IMR-90 (cell line): ENCODE measurements at regions not wholly inside any gene's neighbourhood (a gene's known extent, or its start where the extent isn't known, plus 50 kb on each side); places are given as distances from the start of the nearest gene placed in this dataset.
A peak's percentile ranks its signal among the peaks of the same experiment; 100 is the strongest.

Source experiments
- ATAC-seq: fragments of 200-7000 bp; cut with Tn5 transposase; 2 replicates; pipeline ENCODE4 v1.9.1; 2020; ENCODE audit warnings: low read depth, mild to moderate bottlenecking, moderate library complexity
- BruUV-seq: library from RNA; stranded (reverse); fragments of 400-500 nt; replicated peaks from 2 replicates; lab custom pipeline; 2021; lab: Mats Ljungman, UMichigan
- CTCF ChIA-PET: fragments of 300-600 bp; formaldehyde crosslinking; extraction: SDS; loops from one replicate; lab custom pipeline; 2021; ENCODE audit warnings: antibody characterized with exemption; lab: Yijun Ruan, JAX
- POLR2A ChIA-PET: fragments of 300-600 bp; sonication (Branson Sonifier 250); formaldehyde crosslinking; loops from one replicate; lab custom pipeline; 2022; ENCODE audit warnings: antibody characterized with exemption; ENCODE audit not compliant: unreplicated experiment; lab: Charles Lee
- DNase-seq: peaks from one replicate; pipeline ENCODE4 v3.0.0; 2013
- H2AFZ ChIP-seq: replicated peaks from 2 replicates; pipeline ENCODE3; 2013; ENCODE audit warnings: low read length, mild to moderate bottlenecking; ENCODE audit not compliant: poor library complexity
- H2AK5ac ChIP-seq: 2 replicates; pipeline ENCODE4 v1.6.1; 2013; ENCODE audit warnings: low read depth, low read length, inconsistent platforms
- H2AK9ac ChIP-seq: replicated peaks from 2 replicates; pipeline ENCODE3; 2013; ENCODE audit warnings: mild to moderate bottlenecking, low read depth, low read length, moderate library complexity; ENCODE audit not compliant: poor library complexity
- H2BK120ac ChIP-seq: 2 replicates; pipeline ENCODE4 v1.6.1; 2013; ENCODE audit warnings: low read depth, low read length, inconsistent platforms
- H2BK15ac ChIP-seq: 3 replicates; pipeline ENCODE4 v1.6.1; 2013; ENCODE audit warnings: low read depth, low read length, inconsistent platforms
- H2BK20ac ChIP-seq: 2 replicates; pipeline ENCODE4 v1.6.1; 2013; ENCODE audit warnings: low read depth, mild to moderate bottlenecking, inconsistent platforms, low read length, moderate library complexity
- H2BK5ac ChIP-seq: 2 replicates; pipeline ENCODE4 v1.6.1; 2013; ENCODE audit warnings: mild to moderate bottlenecking, low read depth, low read length, inconsistent platforms; ENCODE audit not compliant: poor library complexity, severe bottlenecking
- H3K14ac ChIP-seq: replicated peaks from 2 replicates; pipeline ENCODE4 v1.6.1; 2013; ENCODE audit warnings: low read depth, low read length, inconsistent platforms
- H3K18ac ChIP-seq: 2 replicates; pipeline ENCODE4 v1.6.1; 2013; ENCODE audit warnings: low read depth, low read length, control low read depth
- H3K23ac ChIP-seq: 2 replicates; pipeline ENCODE4 v1.6.1; 2013; ENCODE audit warnings: low read depth, low read length, inconsistent platforms
- H3K27ac ChIP-seq: 2 replicates; pipeline ENCODE4 v1.5.1; 2013; ENCODE audit warnings: mild to moderate bottlenecking, control low read depth, low read length; ENCODE audit not compliant: insufficient read depth
- H3K27me3 ChIP-seq: 2 replicates; pipeline ENCODE4 v1.6.1; 2013; ENCODE audit warnings: low read length; ENCODE audit not compliant: control insufficient read depth, insufficient read depth
- H3K36me3 ChIP-seq: 2 replicates; pipeline ENCODE4 v1.6.1; 2013; ENCODE audit warnings: low read length, mixed read lengths; ENCODE audit not compliant: control insufficient read depth, insufficient read depth
- H3K4ac ChIP-seq: 2 replicates; pipeline ENCODE4 v1.6.1; 2013; ENCODE audit warnings: low read depth, low read length, inconsistent platforms
- H3K4me1 ChIP-seq: 2 replicates; pipeline ENCODE4 v1.6.1; 2013; ENCODE audit warnings: low read length, mixed read lengths; ENCODE audit not compliant: control insufficient read depth, insufficient read depth
- H3K4me2 ChIP-seq: 2 replicates; pipeline ENCODE4 v1.6.1; 2013; ENCODE audit warnings: low read depth, mild to moderate bottlenecking, control low read depth, low read length, moderate library complexity
- H3K4me3 ChIP-seq: 2 replicates; pipeline ENCODE4 v1.5.1; 2013; ENCODE audit warnings: low read depth, mild to moderate bottlenecking, control low read depth, low read length, moderate library complexity; ENCODE audit not compliant: insufficient read depth
- H3K56ac ChIP-seq: 2 replicates; pipeline ENCODE4 v1.6.1; 2013; ENCODE audit warnings: low read length, inconsistent platforms; ENCODE audit not compliant: insufficient read depth; ENCODE audit errors: extremely low read depth
- H3K79me1 ChIP-seq, 2 experiments: 2 replicates each; pipeline ENCODE4 v1.6.1; 2013; ENCODE audit warnings: low read length in 2 of 2, inconsistent platforms in 1 of 2, low read depth in 1 of 2
- H3K9ac ChIP-seq: 2 replicates; pipeline ENCODE4 v1.6.1; 2013; ENCODE audit warnings: low read depth, low read length, control low read depth
- H3K9me1 ChIP-seq: 2 replicates; pipeline ENCODE4 v1.6.1; 2013; ENCODE audit warnings: low read length, inconsistent platforms; ENCODE audit not compliant: insufficient read depth
- H3K9me3 ChIP-seq: 2 replicates; pipeline ENCODE4 v1.6.1; 2013; ENCODE audit warnings: low read length; ENCODE audit not compliant: control insufficient read depth, insufficient read depth
- H4K20me1 ChIP-seq: 2 replicates; pipeline ENCODE4 v1.6.1; 2013; ENCODE audit warnings: low read length, inconsistent platforms; ENCODE audit not compliant: insufficient read depth
- H4K5ac ChIP-seq: 2 replicates; pipeline ENCODE4 v1.6.1; 2013; ENCODE audit warnings: mild to moderate bottlenecking, low read depth, low read length, control low read depth
- H4K8ac ChIP-seq, 2 experiments: 2 replicates each; pipeline ENCODE4 v1.6.1; 2013; ENCODE audit warnings: low read depth in 2 of 2, low read length in 2 of 2, control low read depth in 1 of 2, inconsistent platforms in 1 of 2
- H4K91ac ChIP-seq: 2 replicates; pipeline ENCODE4 v1.6.1; 2013; ENCODE audit warnings: low read depth, low read length, inconsistent platforms; ENCODE audit not compliant: insufficient read depth
- BHLHE40 ChIP-seq: fragments of 150-350 bp; IDR thresholded peaks from 2 replicates; pipeline ENCODE4 v1.6.1; 2016; ENCODE audit warnings: mild to moderate bottlenecking, low read depth, low read length
- CEBPB ChIP-seq: IDR thresholded peaks from 2 replicates; pipeline ENCODE4 v1.6.1; 2012; ENCODE audit warnings: low read depth, low read length, improper control_type of control experiment
- CHD1 ChIP-seq: IDR thresholded peaks from 2 replicates; pipeline ENCODE4 v1.6.1; 2012; ENCODE audit warnings: low read depth, low read length, improper control_type of control experiment
- MAFK ChIP-seq: IDR thresholded peaks from 2 replicates; pipeline ENCODE4 v1.6.1; 2012; ENCODE audit warnings: low read depth, low read length, improper control_type of control experiment
- MAZ ChIP-seq: IDR thresholded peaks from 2 replicates; pipeline ENCODE4 v1.6.1; 2012; ENCODE audit warnings: low read depth, mild to moderate bottlenecking, low read length, improper control_type of control experiment, moderate library complexity, borderline replicate concordance
- MXI1 ChIP-seq: IDR thresholded peaks from 2 replicates; pipeline ENCODE4 v1.6.1; 2012; ENCODE audit warnings: low read depth, mild to moderate bottlenecking, low read length, moderate library complexity, borderline replicate concordance
- NFE2L2 ChIP-seq: fragments of 150-350 bp; IDR thresholded peaks from 2 replicates; pipeline ENCODE4 v1.6.1; 2016; ENCODE audit warnings: low read depth, mild to moderate bottlenecking, low read length
- POLR2A ChIP-seq: IDR thresholded peaks from 2 replicates; pipeline ENCODE4 v1.6.1; 2012; ENCODE audit warnings: mild to moderate bottlenecking, low read depth, low read length
- RAD21 ChIP-seq: IDR thresholded peaks from 2 replicates; pipeline ENCODE4 v1.6.1; 2012; ENCODE audit warnings: low read length, improper control_type of control experiment
- RCOR1 ChIP-seq: IDR thresholded peaks from 2 replicates; pipeline ENCODE4 v1.6.1; 2012; ENCODE audit warnings: mild to moderate bottlenecking, low read length, improper control_type of control experiment; ENCODE audit not compliant: insufficient replicate concordance
- RFX5 ChIP-seq: IDR thresholded peaks from 2 replicates; pipeline ENCODE4 v1.8.0; 2012; ENCODE audit warnings: low read depth, mild to moderate bottlenecking, low read length, moderate library complexity
- SMC3 ChIP-seq: fragments of 150-350 bp; IDR thresholded peaks from 2 replicates; pipeline ENCODE4 v1.6.1; 2016; ENCODE audit warnings: low read depth, mild to moderate bottlenecking, antibody characterized with exemption, low read length, moderate library complexity
- WGBS, 2 experiments: methylation state at CpG; one replicate each; pipeline versions ENCODE4 v1.1.5 to v1.1.7; 2013; ENCODE audit warnings: missing lambda C conversion rate in 2 of 2; ENCODE audit not compliant: insufficient read length in 1 of 2; ENCODE audit errors: extremely low coverage in 2 of 2; 5-methylcytosine and 5-hydroxymethylcytosine counted together
- dilution Hi-C: fragments of 300-500 bp; cut with HindIII; formaldehyde crosslinking; loops from one replicate; pipeline ENCODE4 v1.14.3; 2018; ENCODE audit warnings: low sequenced_read_pairs; ENCODE audit not compliant: unreplicated experiment
- in situ Hi-C: fragments of 300-500 bp; cut with MboI; formaldehyde crosslinking; loops from 3 replicates; pipeline ENCODE4 v1.14.3; 2019; ENCODE audit warnings: low sequenced_read_pairs, inconsistent platforms, mixed read lengths
- intact Hi-C: fragments of 100-400 bp; cut with micrococcal nuclease; formaldehyde crosslinking; loops from 2 replicates; pipeline ENCODE4 v1.10.0; 2022
- TF ChIP-seq, protein P1 (sequence below): conservative IDR thresholded peaks from 2 replicates; pipeline ENCODE4 v1.5.1; 2012; ENCODE audit warnings: mild to moderate bottlenecking, low read depth, low read length, improper control_type of control experiment
- TF ChIP-seq, protein P2 (sequence below): fragments of 150-350 bp; IDR thresholded peaks from 2 replicates; pipeline ENCODE4 v1.6.1; 2016; ENCODE audit warnings: low read depth, mild to moderate bottlenecking, low read length, moderate library complexity, borderline replicate concordance

DNA sequence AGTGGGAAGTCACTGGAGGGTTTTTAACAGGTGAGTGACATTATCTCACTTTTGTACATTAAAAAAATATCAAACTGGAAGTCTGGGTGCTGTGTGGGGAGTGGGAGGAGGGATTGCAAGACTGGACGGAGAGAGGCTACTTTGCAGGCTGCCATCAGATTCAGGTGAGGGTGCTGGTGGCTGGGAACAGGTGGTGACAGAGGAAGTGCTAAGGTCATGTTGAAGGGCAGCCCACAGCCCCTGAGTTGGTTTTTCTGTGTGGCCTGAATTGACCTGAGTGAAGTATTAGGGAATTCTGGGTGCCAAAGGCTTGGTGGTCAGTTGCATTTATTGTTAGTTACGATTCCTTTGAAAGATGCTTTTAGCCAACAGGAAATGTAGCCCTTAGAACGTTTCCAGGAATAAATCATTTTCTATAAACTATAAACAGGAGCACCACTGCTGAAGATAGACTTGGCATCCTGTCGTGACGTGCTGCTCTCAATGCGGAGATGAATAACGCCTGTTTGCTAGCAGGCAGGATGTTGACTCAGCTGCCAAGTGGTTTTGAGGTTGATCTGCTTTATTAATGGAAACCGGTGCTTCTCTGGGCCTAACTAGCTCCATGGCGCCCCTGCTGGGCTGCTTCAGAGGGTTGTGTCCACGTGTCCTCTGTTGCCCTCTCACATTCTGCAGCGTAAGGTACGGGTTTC is 707.5 kb upstream of the TMEM132C start:
- peak overlapping the region; percentile 80 for H4K91ac ChIP-seq
- peak overlapping the region; percentile 91 for H2BK20ac ChIP-seq
- no peaks in the 10 kb centered on the region for H3K9me1 ChIP-seq
- DNase-seq (peak; percentile 94), ATAC-seq (peak; percentile 88)
- WGBS, 2 experiments, result 0% methylated on average over 3 of the region's 12 CpGs; no CpG with 5 or more reads in 1 of the 2 experiments
- no peaks in the 10 kb centered on the region for H4K20me1 ChIP-seq
- H3K4ac ChIP-seq, result peak overlapping the region; percentile 88
- H4K8ac ChIP-seq, result peak overlapping the region; percentile 58 to 90
- intact Hi-C loops, result loop anchor here (5.0 kb wide), 1 partner anchor 167 kb away; no protein-coding TSS in a partner anchor
- CTCF ChIA-PET, result interaction anchor here (0.6 kb wide), 1 partner anchor 10 kb away, joined by 3 read pairs; no protein-coding TSS in a partner anchor
- no peaks in the 10 kb centered on the region for H3K36me3 ChIP-seq
- in situ Hi-C loops, result no loop called here
- peak overlapping the region; percentile 30; the same call in 1 of the 2 replicates for H3K27ac ChIP-seq
- H3K23ac ChIP-seq, result 0 out of 2 replicates have a peak overlapping the region, but pooled peaks have one; percentile 65
- H3K9ac ChIP-seq, result no peak overlapping the region
- peak overlapping the region; percentile 37; the same call in 1 of the 2 replicates for H4K5ac ChIP-seq
- H3K14ac ChIP-seq, result peak overlapping the region; percentile 55
- peak overlapping the region; percentile 83 for H2BK5ac ChIP-seq
- H2BK15ac ChIP-seq, result peak overlapping the region; percentile 87
- POLR2A ChIA-PET, result no interaction called here
- dilution Hi-C loops, result no loop called here
- peak overlapping the region; percentile 69 for H2AFZ ChIP-seq
- peak overlapping the region; percentile 95 for H2BK120ac ChIP-seq
- peak overlapping the region; percentile 84 for H2AK5ac ChIP-seq
- H3K18ac ChIP-seq, result peak overlapping the region; percentile 69; the same call in 1 of the 2 replicates
- H3K79me1 ChIP-seq, result no peaks in the 10 kb centered on the region
- peak overlapping the region; percentile 33 for H3K56ac ChIP-seq
- peak overlapping the region; percentile 47 for H2AK9ac ChIP-seq
- H3K9me3 ChIP-seq, result no peaks in the 10 kb centered on the region; the same call in none of the 2 replicates
- no peak overlapping the region for H3K4me2 ChIP-seq
- H3K27me3 ChIP-seq, result no peaks in the 10 kb centered on the region
- H3K4me3 ChIP-seq, result no peak overlapping the region
- peaks cover 1% of the 10 kb centered on the region; the same call in 1 of the 2 replicates for H3K4me1 ChIP-seq
- no TSS peak for BruUV-seq
- TF ChIP-seq, protein P1, sequence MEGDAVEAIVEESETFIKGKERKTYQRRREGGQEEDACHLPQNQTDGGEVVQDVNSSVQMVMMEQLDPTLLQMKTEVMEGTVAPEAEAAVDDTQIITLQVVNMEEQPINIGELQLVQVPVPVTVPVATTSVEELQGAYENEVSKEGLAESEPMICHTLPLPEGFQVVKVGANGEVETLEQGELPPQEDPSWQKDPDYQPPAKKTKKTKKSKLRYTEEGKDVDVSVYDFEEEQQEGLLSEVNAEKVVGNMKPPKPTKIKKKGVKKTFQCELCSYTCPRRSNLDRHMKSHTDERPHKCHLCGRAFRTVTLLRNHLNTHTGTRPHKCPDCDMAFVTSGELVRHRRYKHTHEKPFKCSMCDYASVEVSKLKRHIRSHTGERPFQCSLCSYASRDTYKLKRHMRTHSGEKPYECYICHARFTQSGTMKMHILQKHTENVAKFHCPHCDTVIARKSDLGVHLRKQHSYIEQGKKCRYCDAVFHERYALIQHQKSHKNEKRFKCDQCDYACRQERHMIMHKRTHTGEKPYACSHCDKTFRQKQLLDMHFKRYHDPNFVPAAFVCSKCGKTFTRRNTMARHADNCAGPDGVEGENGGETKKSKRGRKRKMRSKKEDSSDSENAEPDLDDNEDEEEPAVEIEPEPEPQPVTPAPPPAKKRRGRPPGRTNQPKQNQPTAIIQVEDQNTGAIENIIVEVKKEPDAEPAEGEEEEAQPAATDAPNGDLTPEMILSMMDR, result peak; percentile 52
- TF ChIP-seq RAD21 (peak; percentile 58), BHLHE40 (no peak), RCOR1 (no peak), POLR2A (no peak), CHD1 (no peak), SMC3 (peak; percentile 30; the same call in 1 of the 2 replicates), NFE2L2 (no peak), MAFK (no peak), MAZ (no peak), RFX5 (no peak), CEBPB (no peak), MXI1 (no peak)
- TF ChIP-seq, protein P2, sequence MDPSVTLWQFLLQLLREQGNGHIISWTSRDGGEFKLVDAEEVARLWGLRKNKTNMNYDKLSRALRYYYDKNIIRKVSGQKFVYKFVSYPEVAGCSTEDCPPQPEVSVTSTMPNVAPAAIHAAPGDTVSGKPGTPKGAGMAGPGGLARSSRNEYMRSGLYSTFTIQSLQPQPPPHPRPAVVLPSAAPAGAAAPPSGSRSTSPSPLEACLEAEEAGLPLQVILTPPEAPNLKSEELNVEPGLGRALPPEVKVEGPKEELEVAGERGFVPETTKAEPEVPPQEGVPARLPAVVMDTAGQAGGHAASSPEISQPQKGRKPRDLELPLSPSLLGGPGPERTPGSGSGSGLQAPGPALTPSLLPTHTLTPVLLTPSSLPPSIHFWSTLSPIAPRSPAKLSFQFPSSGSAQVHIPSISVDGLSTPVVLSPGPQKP, result no peak
